LHCN-M2 (cell line): ENCODE measurements at regions not wholly inside any gene's neighbourhood (a gene's known extent, or its start where the extent isn't known, plus 50 kb on each side); places are given as distances from the start of the nearest gene placed in this dataset.

Source experiments
- DNase-seq: peaks from one replicate; pipeline ENCODE4 v3.0.0-alpha.2; 2012; ENCODE audit warnings: low read depth

GRCh38 chr2:199629301-199629700 is 171.6 kb upstream of the SATB2 start:
- DNase-seq = no peak

GRCh38 chr2:199627417-199627816 is 169.7 kb upstream of the SATB2 start:
- no peak for DNase-seq

GRCh38 chr2:199624958-199625357 is 167.2 kb upstream of the SATB2 start:
- DNase-seq = no peak

- DNase-seq = no peak
These were observed 154.9 kb upstream of the SATB2 start for GRCh38 chr2:199612509-199613130.

- DNase-seq = no peak
These were observed 150.2 kb upstream of the SATB2 start for GRCh38 chr2:199607914-199608313.

GRCh38 chr2:199606193-199606780 is 148.5 kb upstream of the SATB2 start:
- no peak for DNase-seq

GRCh38 chr2:199603721-199604291 is 146.1 kb upstream of the SATB2 start:
- no peak for DNase-seq

GRCh38 chr2:199602896-199603717 is 145.4 kb upstream of the SATB2 start:
- DNase-seq = no peak

- DNase-seq = peak; percentile 20
These were observed 144.6 kb upstream of the SATB2 start for GRCh38 chr2:199602271-199602895.

GRCh38 chr2:199596549-199596948 is 138.8 kb upstream of the SATB2 start:
- DNase-seq = peak; percentile 26

GRCh38 chr2:199594443-199594842 is 136.7 kb upstream of the SATB2 start:
- no peak for DNase-seq

GRCh38 chr2:199591826-199592225 is 134.1 kb upstream of the SATB2 start:
- no peak for DNase-seq

GRCh38 chr2:199590321-199591203 is 132.8 kb upstream of the SATB2 start:
- no peak for DNase-seq

- DNase-seq = no peak
These were observed 131.6 kb upstream of the SATB2 start for GRCh38 chr2:199589306-199589705.

- no peak for DNase-seq
These were observed 130.3 kb upstream of the SATB2 start for GRCh38 chr2:199588054-199588453.

- DNase-seq = no peak
These were observed 128.9 kb upstream of the SATB2 start for GRCh38 chr2:199586646-199587045.

- DNase-seq = no peak
These were observed 125.9 kb upstream of the SATB2 start for GRCh38 chr2:199583676-199584075.

- peak; percentile 7 for DNase-seq
These were observed 124.2 kb upstream of the SATB2 start for GRCh38 chr2:199581935-199582360.

- DNase-seq = no peak
These were observed 123.7 kb upstream of the SATB2 start for GRCh38 chr2:199581408-199581807.

GRCh38 chr2:199575416-199575815 is 117.7 kb upstream of the SATB2 start:
- DNase-seq = no peak

- no peak for DNase-seq
These were observed 114.8 kb upstream of the SATB2 start for GRCh38 chr2:199572571-199572970.
